Thyroid gland (tissue), 4 donors: ENCODE measurements at regions not wholly inside any gene's neighbourhood (a gene's known extent, or its start where the extent isn't known, plus 50 kb on each side); places are given as distances from the start of the nearest gene placed in this dataset.

Source experiments
- CTCF ChIP-seq, 6 experiments: fragments of 200-600 bp in 3 of 6; fragments of 450-650 bp in 3 of 6; sonication (generic) in 3 of 6; IDR thresholded peaks; one replicate each; pipeline ENCODE4 v1.5.1; 2016 to 2019; ENCODE audit warnings: antibody characterized with exemption in 6 of 6, mild to moderate bottlenecking in 2 of 6, inconsistent platforms in 1 of 6, moderate library complexity in 1 of 6
- POLR2A ChIP-seq, 2 donors: fragments of 450-650 bp; IDR thresholded peaks; one replicate each; pipeline ENCODE4 v1.6.1; 2017; ENCODE audit warnings: antibody characterized with exemption in 2 of 2, mild to moderate bottlenecking in 2 of 2, moderate library complexity in 1 of 2

DNA sequence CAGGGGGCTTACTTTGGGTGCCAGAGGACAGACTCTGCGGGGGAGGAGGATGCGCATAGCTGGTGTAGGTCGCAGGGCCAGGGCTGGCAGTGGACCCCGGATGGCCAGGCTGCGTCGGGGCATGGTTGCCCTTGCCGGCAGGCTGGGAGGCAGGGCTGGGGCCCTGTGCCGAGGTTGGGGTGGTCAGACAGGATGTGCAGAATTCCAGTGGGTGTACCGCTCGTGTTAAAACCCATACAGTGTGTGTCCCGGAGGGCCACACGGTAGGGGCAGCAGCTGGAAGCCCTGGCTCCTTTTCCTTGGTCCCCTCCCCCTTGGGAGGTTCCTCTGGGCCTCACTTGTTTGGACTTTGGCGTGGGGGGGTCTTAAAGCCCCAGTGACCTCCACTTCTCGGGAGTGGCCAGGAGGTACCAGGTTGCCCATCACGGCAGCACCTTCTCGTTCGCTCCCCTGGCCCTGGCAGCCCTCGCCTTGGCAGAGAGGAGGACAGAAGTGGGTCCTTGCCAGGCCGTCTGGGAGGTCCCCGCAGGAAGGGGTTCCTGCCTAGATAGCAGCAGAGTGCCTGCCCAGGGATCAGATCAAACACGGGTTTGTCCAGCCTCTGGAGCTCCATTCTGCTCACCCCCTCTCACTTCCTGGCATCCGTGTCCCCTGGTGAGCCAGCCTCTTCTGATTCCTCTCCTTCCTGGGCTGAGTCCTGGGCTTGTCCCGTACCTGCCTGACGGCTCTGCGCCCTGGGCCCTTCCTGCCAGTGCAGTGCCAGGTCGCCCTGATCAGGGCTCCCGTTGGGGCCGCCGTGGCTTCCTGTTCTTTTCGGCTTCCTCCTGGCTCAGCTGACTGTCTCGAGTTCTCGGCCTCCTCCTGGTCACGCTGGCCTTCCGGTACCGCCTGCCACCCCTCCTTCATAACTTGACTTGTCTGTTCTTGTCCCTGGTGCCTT, 56.7 kb upstream of the HGFAC start:
- TF ChIP-seq CTCF (IDR thresholded peaks at IDR 0.05) (no peak), POLR2A (IDR thresholded peaks at IDR 0.05) (no peak)
